ENCODE measurements at regions not wholly inside any gene's neighbourhood (a gene's known extent, or its start where the extent isn't known, plus 50 kb on each side); places are given as distances from the start of the nearest gene placed in this dataset.

GRCh38 chr2:65788556-65788955 is 356.2 kb upstream of the SPRED2 start:
- Histone ChIP-seq H3K4me3 (replicated peaks in 1 of 3; ENCODE audit: insufficient read depth in 1 of 3, low read depth in 2 of 3, low read length in 3 of 3) (no peak overlapping the region), H2AFZ (ENCODE audit: low read length) (no peak overlapping the region), H4K20me1 (ENCODE audit: insufficient read depth, low read length) (no peaks in the 10 kb centered on the region), H3K4me1 (ENCODE audit: insufficient read depth, low read length) (no peaks in the 10 kb centered on the region), H3K9ac (ENCODE audit: insufficient read depth, low read depth, low read length) (no peak overlapping the region), H3K27me3 (ENCODE audit: control insufficient read depth in 1 of 2, insufficient read depth in 2 of 2, low read length in 2 of 2) (0 out of 5 replicates have a peak, but pooled peaks cover 0 to 5% of the 10 kb centered on the region in 2 experiments), H3K4me2 (ENCODE audit: low read depth, low read length) (no peak overlapping the region), H3K79me2 (ENCODE audit: insufficient read depth, low read length) (no peaks in the 10 kb centered on the region), H3K9me3 (ENCODE audit: low read length) (no peaks in the 10 kb centered on the region), H3K27ac (ENCODE audit: extremely low read length, insufficient read depth, low read length) (no peak overlapping the region), H3K36me3 (replicated peaks in 1 of 2; ENCODE audit: control insufficient read depth in 1 of 2, insufficient read depth in 2 of 2, low read length in 2 of 2) (no peaks in the 10 kb centered on the region)
- intact Hi-C loops (cut with micrococcal nuclease; ENCODE audit: unreplicated experiment) (no loop called here), in situ Hi-C loops (cut with HindIII; ENCODE audit: extremely low pct_ligation_motif_present, low pct_unique_long_range_greater_than_20kb) (no loop called here)
- ChIA-PET CTCF (ENCODE audit: low intra/inter-chr PET ratio, low total read pairs) (no interaction called here), POLR2A (no interaction called here)
- DNase-seq (ENCODE audit: low spot score), result no peak
- no TSS peak for BruUV-seq (replicated peaks)
- TF ChIP-seq ASH2L (IDR thresholded peaks at IDR 0.05; ENCODE audit: insufficient read length, low read depth, low read length), result no peak
- TF ChIP-seq TAF1 (CRISPR knock-in tag; IDR thresholded peaks at IDR 0.05), result no peak
- TF ChIP-seq ZNF253 (CRISPR knock-in tag; IDR thresholded peaks at IDR 0.05; ENCODE audit: borderline replicate concordance), result no peak
- TF ChIP-seq CC2D1A (CRISPR knock-in tag; IDR thresholded peaks at IDR 0.05), result no peak
- TF ChIP-seq SIN3A (IDR thresholded peaks at IDR 0.05; ENCODE audit: borderline replicate concordance, low read depth, low read length), result no peak
- TF ChIP-seq ATRX (CRISPR knock-in tag; IDR thresholded peaks at IDR 0.05; ENCODE audit: borderline replicate concordance), result no peak
- no peak for TF ChIP-seq ZNF34 (CRISPR knock-in tag; IDR thresholded peaks at IDR 0.05; ENCODE audit: borderline replicate concordance)
- no peak for TF ChIP-seq ZNF354B (CRISPR knock-in tag; IDR thresholded peaks at IDR 0.05)
- no peak for TF ChIP-seq ATF1 (CRISPR knock-in tag; IDR thresholded peaks at IDR 0.05)
- no peak for TF ChIP-seq RFXANK (CRISPR knock-in tag; IDR thresholded peaks at IDR 0.05)
- TF ChIP-seq NFKBIZ (CRISPR knock-in tag; IDR thresholded peaks at IDR 0.05), result no peak
- no peak; the same call in 2 of the 3 replicates for ATAC-seq
- WGBS (ENCODE audit: low lambda C conversion rate), result 3% methylated on average over 5 of the region's 5 CpGs
- FAIRE-seq, result no peak

- POLR2A ChIA-PET, result no interaction called here
- no peak for FAIRE-seq
Measured at GRCh38 chr2:65786765-65787164, 354.4 kb upstream of the SPRED2 start.

More at GRCh38 chr2:65786765-65787164, 354.4 kb upstream of the SPRED2 start:
- no peak overlapping the region for H3K9ac ChIP-seq (ENCODE audit: insufficient read depth, low read depth, low read length)
- no peaks in the 10 kb centered on the region for H4K20me1 ChIP-seq (ENCODE audit: insufficient read depth, low read length)
- no peak overlapping the region for H3K4me3 ChIP-seq (replicated peaks in 1 of 3; ENCODE audit: insufficient read depth in 1 of 3, low read depth in 2 of 3, low read length in 3 of 3)
- in situ Hi-C loops (cut with HindIII; ENCODE audit: extremely low pct_ligation_motif_present, low pct_unique_long_range_greater_than_20kb), result no loop called here
- H3K9me3 ChIP-seq (ENCODE audit: low read length), result no peaks in the 10 kb centered on the region
- 0 out of 5 replicates have a peak, but pooled peaks cover 0 to 5% of the 10 kb centered on the region in 2 experiments for H3K27me3 ChIP-seq (ENCODE audit: control insufficient read depth in 1 of 2, insufficient read depth in 2 of 2, low read length in 2 of 2)
- intact Hi-C loops (cut with micrococcal nuclease; ENCODE audit: unreplicated experiment), result no loop called here
- no peak overlapping the region for H3K4me2 ChIP-seq (ENCODE audit: low read depth, low read length)
- no peaks in the 10 kb centered on the region for H3K4me1 ChIP-seq (ENCODE audit: insufficient read depth, low read length)
- ATAC-seq, result no peak
- no TSS peak for BruUV-seq (replicated peaks)
- H2AFZ ChIP-seq (ENCODE audit: low read length), result no peak overlapping the region
- no peak overlapping the region for H3K27ac ChIP-seq (ENCODE audit: extremely low read length, insufficient read depth, low read length)
- DNase-seq (ENCODE audit: low spot score), result no peak
- H3K36me3 ChIP-seq (replicated peaks in 1 of 2; ENCODE audit: control insufficient read depth in 1 of 2, insufficient read depth in 2 of 2, low read length in 2 of 2), result no peaks in the 10 kb centered on the region
- WGBS (ENCODE audit: low lambda C conversion rate), result 0% methylated on average over 1 of the region's 1 CpG
- CTCF ChIA-PET (ENCODE audit: low intra/inter-chr PET ratio, low total read pairs), result no interaction called here
- no peaks in the 10 kb centered on the region for H3K79me2 ChIP-seq (ENCODE audit: insufficient read depth, low read length)
- TF ChIP-seq ZFP82 (CRISPR knock-in tag; IDR thresholded peaks at IDR 0.05; ENCODE audit: borderline replicate concordance), result no peak
- TF ChIP-seq ZNF552 (CRISPR knock-in tag; IDR thresholded peaks at IDR 0.05; ENCODE audit: borderline replicate concordance), result no peak
- 0 out of 2 replicates have a peak, but pooled peaks have one; percentile 34 for TF ChIP-seq CEBPB (IDR thresholded peaks at IDR 0.05; ENCODE audit: borderline replicate concordance, low read depth, low read length)
- no peak for TF ChIP-seq HES4 (CRISPR knock-in tag; IDR thresholded peaks at IDR 0.05; ENCODE audit: borderline replicate concordance)
